ENCODE measurements at regions not wholly inside any gene's neighbourhood (a gene's known extent, or its start where the extent isn't known, plus 50 kb on each side); places are given as distances from the start of the nearest gene placed in this dataset.

- TF ChIP-seq CTCF (IDR thresholded peaks at IDR 0.05) = no peak
- DNase-seq (ENCODE audit: low spot score) = no peak
- no peaks in the 10 kb centered on the region for H3K9me3 ChIP-seq
- H3K36me3 ChIP-seq = no peaks in the 10 kb centered on the region
- no peaks in the 10 kb centered on the region for H3K27me3 ChIP-seq
- H3K27ac ChIP-seq = no peak overlapping the region
- H3K4me1 ChIP-seq = no peaks in the 10 kb centered on the region
- no peak overlapping the region for H3K4me3 ChIP-seq
Measured at GRCh38 chr18:60060578-60060977, 160.8 kb downstream of the PMAIP1 start.

- no peak overlapping the region for H3K27ac ChIP-seq
- H3K36me3 ChIP-seq = no peaks in the 10 kb centered on the region
- no peaks in the 10 kb centered on the region for H3K9me3 ChIP-seq
- no peaks in the 10 kb centered on the region for H3K27me3 ChIP-seq
- H3K4me1 ChIP-seq = no peaks in the 10 kb centered on the region
- TF ChIP-seq CTCF (IDR thresholded peaks at IDR 0.05) = no peak
- DNase-seq (ENCODE audit: low spot score) = no peak
- H3K4me3 ChIP-seq = no peak overlapping the region
Measured at GRCh38 chr18:60060026-60060425, 160.2 kb downstream of the PMAIP1 start.

GRCh38 chr18:60059216-60059615 lies 159.4 kb downstream of the PMAIP1 start:
- no peak for DNase-seq (ENCODE audit: low spot score)
- Histone ChIP-seq H3K36me3 (no peaks in the 10 kb centered on the region), H3K27ac (no peak overlapping the region), H3K4me3 (no peak overlapping the region), H3K9me3 (no peaks in the 10 kb centered on the region), H3K4me1 (no peaks in the 10 kb centered on the region), H3K27me3 (no peaks in the 10 kb centered on the region)
- TF ChIP-seq CTCF (IDR thresholded peaks at IDR 0.05) = no peak

GRCh38 chr18:60053747-60054304 lies 154.0 kb downstream of the PMAIP1 start:
- TF ChIP-seq CTCF (IDR thresholded peaks at IDR 0.05) = no peak
- no peak for DNase-seq (ENCODE audit: low spot score)
- H3K9me3 ChIP-seq = peaks cover 0 to 11% of the 10 kb centered on the region in 2 donors

GRCh38 chr18:60050821-60051220 lies 151.0 kb downstream of the PMAIP1 start:
- no peaks in the 10 kb centered on the region for H3K36me3 ChIP-seq
- peaks cover 0 to 11% of the 10 kb centered on the region in 2 donors for H3K9me3 ChIP-seq
- DNase-seq (ENCODE audit: low spot score) = no peak
- no peak for TF ChIP-seq CTCF (IDR thresholded peaks at IDR 0.05)
- H3K27me3 ChIP-seq = no peaks in the 10 kb centered on the region
- H3K27ac ChIP-seq = no peak overlapping the region
- H3K4me3 ChIP-seq = no peak overlapping the region
- H3K4me1 ChIP-seq = no peaks in the 10 kb centered on the region

More at GRCh38 chr18:60053747-60054304, 154.0 kb downstream of the PMAIP1 start:
- no peaks in the 10 kb centered on the region for H3K27me3 ChIP-seq
- no peak overlapping the region for H3K4me3 ChIP-seq
- H3K4me1 ChIP-seq = no peaks in the 10 kb centered on the region
- H3K27ac ChIP-seq = no peak overlapping the region
- H3K36me3 ChIP-seq = no peaks in the 10 kb centered on the region

- Histone ChIP-seq H3K36me3 (no peaks in the 10 kb centered on the region), H3K27ac (no peak overlapping the region), H3K9me3 (peaks cover 0 to 11% of the 10 kb centered on the region in 2 donors), H3K4me1 (no peaks in the 10 kb centered on the region), H3K4me3 (no peak overlapping the region), H3K27me3 (no peaks in the 10 kb centered on the region)
- no peak for TF ChIP-seq CTCF (IDR thresholded peaks at IDR 0.05)
- DNase-seq (ENCODE audit: low spot score) = no peak
Measured at GRCh38 chr18:60049172-60049571, 149.4 kb downstream of the PMAIP1 start.
